Endothelial cell of umbilical vein (primary cell): ENCODE measurements at regions not wholly inside any gene's neighbourhood (a gene's known extent, or its start where the extent isn't known, plus 50 kb on each side); places are given as distances from the start of the nearest gene placed in this dataset.

Experiments used
- BruUV-seq: library from RNA; stranded (reverse); fragments of 400-500 nt; replicated peaks from 2 replicates; lab custom pipeline; 2021; lab: Mats Ljungman, UMichigan
- CTCF ChIA-PET: fragments of 300-600, 350-600 bp; sonication (Branson Sonifier 250); formaldehyde crosslinking; loops from one replicate; lab custom pipeline; 2021; ENCODE audit warnings: antibody characterized with exemption, inconsistent platforms; lab: Charles Lee
- POLR2A ChIA-PET: fragments of 300-600, 350-600 bp; sonication (Branson Sonifier 250); formaldehyde crosslinking; loops from one replicate; lab custom pipeline; 2021; ENCODE audit warnings: antibody characterized with exemption, inconsistent platforms; lab: Charles Lee
- DNase-seq: peaks from one replicate; pipeline ENCODE4 v3.0.0-alpha.2; 2011; ENCODE audit warnings: low read depth, low spot score
- FAIRE-seq: peaks from 2 replicates; lab custom pipeline; 2011; peaks lifted over from hg19 to GRCh38; lab: Jason Lieb, UNC
- H2AFZ ChIP-seq: 2 replicates; pipeline ENCODE4 v1.6.0; 2012; ENCODE audit warnings: low read depth, low read length, control low read depth, inconsistent platforms
- H3K27ac ChIP-seq: 2 replicates; pipeline ENCODE4 v1.5.1; 2011; ENCODE audit warnings: low read depth, mild to moderate bottlenecking, control low read depth, low read length, moderate library complexity; ENCODE audit not compliant: insufficient read depth
- H3K27me3 ChIP-seq, 2 experiments: 2 replicates each; pipeline versions ENCODE4 v1.6.0 to v1.6.1; 2011; ENCODE audit warnings: low read length in 2 of 2, mixed read lengths in 1 of 2; ENCODE audit not compliant: control insufficient read depth in 2 of 2, insufficient read depth in 2 of 2
- H3K36me3 ChIP-seq, 2 experiments: 2 replicates in 1 of 2; 3 replicates in 1 of 2; pipeline ENCODE4 v1.5.1; 2011; ENCODE audit warnings: low read length in 2 of 2, mild to moderate bottlenecking in 1 of 2, moderate library complexity in 1 of 2; ENCODE audit not compliant: control insufficient read depth in 2 of 2, insufficient read depth in 2 of 2; ENCODE audit errors: extremely low read depth in 1 of 2
- H3K4me1 ChIP-seq: 3 replicates; pipeline ENCODE4 v1.5.1; 2011; ENCODE audit warnings: mild to moderate bottlenecking, low read length; ENCODE audit not compliant: control insufficient read depth, insufficient read depth; ENCODE audit errors: extremely low read depth
- H3K4me2 ChIP-seq: 2 replicates; pipeline ENCODE4 v1.6.1; 2011; ENCODE audit warnings: low read length, control low read depth, mixed read lengths; ENCODE audit not compliant: insufficient read depth
- H3K4me3 ChIP-seq, 3 experiments: fragments of 200-600 bp in 1 of 3; sonication (generic), shearing (Covaris generic) in 1 of 3; replicated peaks in 1 of 3; 2 replicates each; pipeline ENCODE4 v1.5.1; 2011 to 2016; ENCODE audit warnings: control low read depth in 3 of 3, low read length in 3 of 3, mild to moderate bottlenecking in 2 of 3, inconsistent platforms in 1 of 3, low read depth in 1 of 3, moderate library complexity in 1 of 3; ENCODE audit not compliant: insufficient read depth in 1 of 3
- H3K79me2 ChIP-seq: 2 replicates; pipeline ENCODE4 v1.6.0; 2012; ENCODE audit warnings: low read length, inconsistent platforms; ENCODE audit not compliant: control insufficient read depth, insufficient read depth
- H3K9ac ChIP-seq: replicated peaks from 2 replicates; pipeline ENCODE3; 2011; ENCODE audit warnings: low read length, control low read depth; ENCODE audit not compliant: insufficient read depth; ENCODE audit errors: extremely low read depth
- H3K9me1 ChIP-seq: replicated peaks from 3 replicates; pipeline ENCODE4 v1.6.0; 2011; ENCODE audit warnings: mild to moderate bottlenecking, low read length; ENCODE audit not compliant: control insufficient read depth, insufficient read depth; ENCODE audit errors: extremely low read depth
- H3K9me3 ChIP-seq: replicated peaks from 2 replicates; pipeline ENCODE4 v1.5.1; 2012; ENCODE audit warnings: low read length, inconsistent platforms; ENCODE audit not compliant: control insufficient read depth, insufficient read depth
- H4K20me1 ChIP-seq: replicated peaks from 2 replicates; pipeline ENCODE3; 2011; ENCODE audit warnings: mild to moderate bottlenecking, low read length; ENCODE audit not compliant: control insufficient read depth, insufficient read depth; ENCODE audit errors: extremely low read depth
- EZH2 ChIP-seq: IDR thresholded peaks from 2 replicates; pipeline ENCODE4 v1.6.1; 2012; ENCODE audit warnings: borderline replicate concordance, low read depth, mild to moderate bottlenecking, moderate library complexity, low read length, inconsistent platforms; ENCODE audit not compliant: severe bottlenecking
- FOS ChIP-seq: IDR thresholded peaks from 2 replicates; pipeline ENCODE4 v1.6.1; 2011; ENCODE audit warnings: mild to moderate bottlenecking, low read length, moderate library complexity, borderline replicate concordance; ENCODE audit not compliant: insufficient read depth
- GATA2 ChIP-seq: IDR thresholded peaks from 2 replicates; pipeline ENCODE4 v1.7.0; 2011; ENCODE audit warnings: low read depth, mild to moderate bottlenecking, moderate library complexity, mixed read lengths, low read length; ENCODE audit not compliant: insufficient read length, insufficient read depth
- JUN ChIP-seq: IDR thresholded peaks from 2 replicates; pipeline ENCODE4 v1.6.1; 2011; ENCODE audit warnings: borderline replicate concordance, low read depth; ENCODE audit not compliant: insufficient read length, insufficient read depth
- MYC ChIP-seq: IDR thresholded peaks from one replicate; pipeline ENCODE4 v1.6.1; 2011; ENCODE audit warnings: mild to moderate bottlenecking, low read depth, low read length
- POLR2A ChIP-seq: IDR thresholded peaks from 2 replicates; pipeline ENCODE4 v1.6.1; 2012; ENCODE audit warnings: low read depth, mild to moderate bottlenecking, control low read depth, low read length
- POLR2AphosphoS5 ChIP-seq: IDR thresholded peaks from 2 replicates; pipeline ENCODE4 v1.6.1; 2012; ENCODE audit warnings: low read depth, mild to moderate bottlenecking, control low read depth, low read length, moderate library complexity; ENCODE audit not compliant: insufficient read depth
- dilution Hi-C: fragments of 300-500 bp; cut with MboI; formaldehyde crosslinking; loops from one replicate; pipeline ENCODE4 v1.15.0; 2019; ENCODE audit warnings: low sequenced_read_pairs; ENCODE audit not compliant: extremely low pct_ligation_motif_present
- intact Hi-C: fragments of 100-400 bp; cut with micrococcal nuclease; formaldehyde crosslinking; loops from one replicate; pipeline ENCODE4 v1.10.0; 2022
- TF ChIP-seq, protein P1 (sequence below): IDR thresholded peaks from 2 replicates; pipeline ENCODE4 v1.6.1; 2011; ENCODE audit not compliant: insufficient read depth, insufficient read length
- TF ChIP-seq, protein P2 (sequence below), 2 donors: IDR thresholded peaks; 1 replicate in 1 of 2; 2 replicates in 1 of 2; pipeline ENCODE4 v1.5.1; 2011; ENCODE audit warnings: low read length in 2 of 2, mild to moderate bottlenecking in 2 of 2, moderate library complexity in 2 of 2, control low read depth in 1 of 2, inconsistent platforms in 1 of 2, low read depth in 1 of 2; ENCODE audit not compliant: insufficient read depth in 1 of 2; ENCODE audit errors: extremely low read depth in 1 of 2

GRCh38 chr4:14415146-14415545 is 587.1 kb upstream of the CPEB2 start:
- Histone ChIP-seq H2AFZ (no peak overlapping the region), H3K36me3 (no peaks in the 10 kb centered on the region), H3K27ac (no peak overlapping the region), H3K9me1 (no peaks in the 10 kb centered on the region), H3K27me3 (no peaks in the 10 kb centered on the region), H3K4me2 (no peak overlapping the region), H3K9me3 (peaks cover 3% of the 10 kb centered on the region), H4K20me1 (no peaks in the 10 kb centered on the region), H3K79me2 (no peaks in the 10 kb centered on the region), H3K4me1 (no peaks in the 10 kb centered on the region), H3K9ac (no peak overlapping the region), H3K4me3 (no peak overlapping the region)
- no peak for FAIRE-seq
- TF ChIP-seq, protein P1, sequence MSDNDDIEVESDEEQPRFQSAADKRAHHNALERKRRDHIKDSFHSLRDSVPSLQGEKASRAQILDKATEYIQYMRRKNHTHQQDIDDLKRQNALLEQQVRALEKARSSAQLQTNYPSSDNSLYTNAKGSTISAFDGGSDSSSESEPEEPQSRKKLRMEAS, result no peak
- TF ChIP-seq POLR2A, result no peak
- TF ChIP-seq MYC, result no peak
- no peak for TF ChIP-seq GATA2
- no peak for TF ChIP-seq EZH2
- no peak for TF ChIP-seq FOS
- TF ChIP-seq JUN, result no peak
- TF ChIP-seq, protein P2, sequence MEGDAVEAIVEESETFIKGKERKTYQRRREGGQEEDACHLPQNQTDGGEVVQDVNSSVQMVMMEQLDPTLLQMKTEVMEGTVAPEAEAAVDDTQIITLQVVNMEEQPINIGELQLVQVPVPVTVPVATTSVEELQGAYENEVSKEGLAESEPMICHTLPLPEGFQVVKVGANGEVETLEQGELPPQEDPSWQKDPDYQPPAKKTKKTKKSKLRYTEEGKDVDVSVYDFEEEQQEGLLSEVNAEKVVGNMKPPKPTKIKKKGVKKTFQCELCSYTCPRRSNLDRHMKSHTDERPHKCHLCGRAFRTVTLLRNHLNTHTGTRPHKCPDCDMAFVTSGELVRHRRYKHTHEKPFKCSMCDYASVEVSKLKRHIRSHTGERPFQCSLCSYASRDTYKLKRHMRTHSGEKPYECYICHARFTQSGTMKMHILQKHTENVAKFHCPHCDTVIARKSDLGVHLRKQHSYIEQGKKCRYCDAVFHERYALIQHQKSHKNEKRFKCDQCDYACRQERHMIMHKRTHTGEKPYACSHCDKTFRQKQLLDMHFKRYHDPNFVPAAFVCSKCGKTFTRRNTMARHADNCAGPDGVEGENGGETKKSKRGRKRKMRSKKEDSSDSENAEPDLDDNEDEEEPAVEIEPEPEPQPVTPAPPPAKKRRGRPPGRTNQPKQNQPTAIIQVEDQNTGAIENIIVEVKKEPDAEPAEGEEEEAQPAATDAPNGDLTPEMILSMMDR (IDR thresholded peaks at IDR 0.05; ENCODE audit: extremely low read depth in 1 of 2, insufficient read depth in 1 of 2, low read depth in 1 of 2, low read length in 2 of 2), result no peak
- no peak for TF ChIP-seq POLR2AphosphoS5
- dilution Hi-C loops, result no loop called here
- ChIA-PET POLR2A (no interaction called here), CTCF (no interaction called here)
- DNase-seq, result no peak
- BruUV-seq, result no TSS peak
- intact Hi-C loops, result no loop called here
